Ramos (cell line): ENCODE measurements at regions not wholly inside any gene's neighbourhood (a gene's known extent, or its start where the extent isn't known, plus 50 kb on each side); places are given as distances from the start of the nearest gene placed in this dataset.

Experiments used
- in situ Hi-C: fragments of 300-500 bp; cut with MboI; formaldehyde crosslinking; loops from one replicate; pipeline ENCODE4 v1.14.3; 2022; ENCODE audit warnings: low sequenced_read_pairs; ENCODE audit not compliant: unreplicated experiment

- in situ Hi-C loops: no loop called here
Observed at GRCh38 chr9:36760667-36761420, 188.1 kb downstream of the MELK start.

- in situ Hi-C loops: no loop called here
Observed at GRCh38 chr9:36762958-36763357, 190.3 kb downstream of the MELK start.

- in situ Hi-C loops: no loop called here
Observed at GRCh38 chr9:36763778-36764177, 191.1 kb downstream of the MELK start.

DNA sequence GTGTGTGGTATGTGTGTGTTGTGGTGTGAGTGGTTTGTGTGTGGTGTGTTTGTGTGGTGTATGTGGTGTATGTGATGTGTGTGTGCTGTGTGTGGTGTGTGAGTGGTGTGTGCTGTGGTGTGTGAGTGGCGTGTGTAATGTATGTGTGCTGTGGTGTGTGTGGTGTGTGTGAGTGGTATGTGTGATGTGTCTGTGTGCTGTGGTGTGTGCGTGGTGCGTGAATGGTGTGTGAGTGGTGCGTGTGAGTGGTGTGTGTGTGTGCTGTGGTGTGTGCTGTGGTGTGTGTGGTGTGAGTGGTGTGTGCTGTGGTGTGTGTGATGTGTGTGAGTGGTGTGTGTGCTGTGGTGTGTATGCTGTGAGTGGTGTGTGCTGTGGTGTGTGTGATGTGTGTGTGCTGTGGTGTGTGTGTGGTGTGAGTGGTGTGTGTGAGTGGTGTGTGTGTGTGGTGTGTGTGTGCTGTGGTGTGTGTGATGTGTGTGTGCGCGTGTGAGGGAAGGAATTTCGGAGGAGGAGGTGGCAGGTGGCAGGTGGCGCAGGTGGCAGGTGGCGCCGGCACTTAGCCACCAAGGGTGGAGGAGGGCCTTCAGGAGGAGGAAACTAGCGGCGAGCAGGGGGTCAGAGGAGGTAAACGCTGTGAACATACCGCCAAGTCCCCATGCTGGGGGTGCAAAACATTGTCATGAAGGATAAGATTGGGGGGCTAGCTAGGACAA is 191.8 kb downstream of the MELK start:
- in situ Hi-C loops: no loop called here

DNA sequence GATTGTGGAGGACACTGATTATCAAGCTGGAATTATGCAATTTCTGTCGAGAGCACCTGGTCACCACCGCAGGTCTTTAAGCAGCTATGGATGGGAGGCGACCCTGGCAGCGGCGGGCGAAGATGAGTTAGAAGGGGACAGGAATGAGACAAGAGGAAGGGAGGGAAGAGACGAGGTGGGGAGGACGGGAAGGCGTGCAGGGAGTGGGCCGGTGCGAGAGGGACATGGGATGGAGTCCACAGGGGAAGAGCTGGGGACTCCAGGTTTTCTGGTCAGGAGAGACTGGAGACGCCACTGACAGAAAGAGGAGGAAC is 192.3 kb downstream of the MELK start:
- in situ Hi-C loops: no loop called here

DNA sequence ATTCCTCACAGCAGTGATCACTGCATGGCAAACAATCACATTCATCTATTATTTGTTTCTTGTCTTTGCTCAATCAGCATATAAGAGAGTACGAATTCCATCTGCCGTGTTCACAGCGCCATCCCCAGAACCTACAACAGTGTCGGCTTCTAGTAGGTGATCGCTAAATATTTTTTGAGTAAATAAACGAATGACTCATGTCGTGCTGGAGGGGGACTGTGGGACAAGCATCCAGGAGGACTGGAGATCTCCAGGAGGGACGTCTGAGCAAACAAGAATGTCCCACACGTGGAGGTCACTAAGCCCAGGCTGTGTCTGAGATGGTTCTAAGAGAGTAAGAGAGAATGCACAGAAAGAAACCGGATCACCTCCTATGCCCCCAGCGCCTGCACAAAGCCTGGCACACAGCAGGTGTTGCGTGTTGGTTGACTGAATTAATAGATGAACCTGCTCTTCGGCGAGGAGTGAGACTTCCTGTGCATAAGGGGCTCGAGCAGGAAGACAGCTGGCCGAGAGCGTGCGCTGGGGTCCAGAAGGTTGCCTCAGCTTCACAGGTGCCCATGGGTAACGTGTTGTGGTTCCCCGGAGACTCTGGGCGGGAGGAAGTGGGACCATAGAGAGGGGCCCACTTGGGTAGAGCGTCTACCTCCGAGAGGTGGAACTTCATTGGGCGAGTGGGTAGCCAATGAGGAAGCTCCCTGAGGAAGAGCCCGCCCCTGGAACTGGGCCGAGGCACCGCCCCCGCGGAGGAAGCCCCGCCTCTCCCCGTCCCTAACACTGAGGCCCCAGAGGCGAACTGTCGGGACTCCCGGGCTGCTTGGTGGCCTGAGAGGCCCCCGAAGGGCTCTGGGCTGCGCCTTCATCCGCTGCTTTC is 193.0 kb downstream of the MELK start:
- in situ Hi-C loops: no loop called here

- in situ Hi-C loops: no loop called here
Observed at GRCh38 chr9:36768677-36769076, 196.0 kb downstream of the MELK start.

DNA sequence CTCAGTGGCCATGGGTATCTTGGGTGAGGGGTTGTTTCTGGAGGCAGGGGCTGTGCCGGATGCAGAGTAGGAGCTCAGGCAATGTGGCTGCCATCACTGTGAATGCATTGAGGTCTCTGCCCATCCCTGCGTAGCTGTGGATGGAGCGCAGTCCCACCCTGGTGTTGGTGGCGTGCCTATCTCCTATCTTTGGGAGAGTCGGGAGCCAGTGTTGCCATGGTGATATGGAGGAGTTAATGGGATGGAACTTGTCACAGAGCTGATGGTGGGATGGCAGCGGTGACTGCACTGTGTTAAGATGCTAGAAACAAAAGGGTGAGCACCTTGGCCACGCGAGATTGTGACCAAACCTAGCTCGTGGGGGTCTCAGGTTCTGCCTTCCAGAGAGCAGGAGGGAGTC is 197.3 kb downstream of the MELK start:
- in situ Hi-C loops: no loop called here

GRCh38 chr9:36772449-36773403 is 200.0 kb downstream of the MELK start:
- in situ Hi-C loops: no loop called here

GRCh38 chr9:36778682-36779081 is 206.0 kb downstream of the MELK start:
- in situ Hi-C loops: no loop called here

GRCh38 chr9:36779582-36779981 is 206.9 kb downstream of the MELK start:
- in situ Hi-C loops: no loop called here

DNA sequence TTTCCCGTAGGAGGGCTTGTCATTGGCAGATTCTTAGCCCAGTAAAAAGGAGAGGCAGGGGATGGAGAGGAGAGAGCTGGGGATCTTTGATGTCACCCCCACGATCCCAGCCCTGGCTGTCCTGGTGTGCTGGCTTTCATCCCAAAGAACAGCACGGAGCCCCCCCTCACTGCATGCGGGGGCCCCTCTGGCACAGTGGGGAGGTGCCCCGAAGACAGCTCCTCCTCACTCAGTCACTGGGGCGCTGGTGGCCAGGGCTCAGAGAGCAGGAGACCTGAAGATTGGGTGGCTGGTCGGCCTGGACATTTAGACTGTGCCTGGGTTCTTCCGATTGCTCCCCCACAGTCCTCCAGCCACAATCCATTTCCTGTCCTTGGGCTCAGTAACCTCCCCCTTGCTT is 207.5 kb downstream of the MELK start:
- in situ Hi-C loops: no loop called here

DNA sequence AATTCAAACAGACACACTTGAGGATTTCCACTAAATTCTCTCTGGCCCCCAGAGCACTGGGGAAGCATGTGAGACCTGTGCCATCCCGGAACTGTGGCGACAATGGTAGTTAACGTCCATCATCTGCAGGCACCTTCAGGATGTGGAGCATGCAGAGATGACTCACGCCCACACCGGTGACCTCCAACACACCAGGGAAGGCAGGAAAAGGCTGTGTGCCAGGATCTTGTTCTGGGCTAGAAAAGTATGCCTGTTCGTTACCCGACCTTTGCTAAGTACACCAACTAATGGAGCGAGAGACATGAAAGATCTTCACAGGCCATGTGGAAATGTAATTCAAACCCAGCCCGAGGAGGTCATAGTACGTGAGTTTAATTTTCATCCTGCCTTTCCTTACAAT is 208.8 kb downstream of the MELK start:
- in situ Hi-C loops: no loop called here
